Activated CD4-positive, alpha-beta T cell treated with anti-CD3 and anti-CD28 coated beads, Interleukin-2, amount 50 U/mL, for 1 hour (primary cell): ENCODE measurements at regions not wholly inside any gene's neighbourhood (a gene's known extent, or its start where the extent isn't known, plus 50 kb on each side); places are given as distances from the start of the nearest gene placed in this dataset.
"Not testable (repeated sequence)": the region's sequence is repeated elsewhere in the genome, so short reads cannot be mapped to it uniquely, and the experiment has no call there.

Source experiments
- DNase-seq: peaks from one replicate; pipeline ENCODE4 v3.0.0-alpha.2; 2020

- DNase-seq = no peak
These were observed 560.3 kb upstream of the KLF4 start for GRCh38 chr9:108049671-108050494.

DNA sequence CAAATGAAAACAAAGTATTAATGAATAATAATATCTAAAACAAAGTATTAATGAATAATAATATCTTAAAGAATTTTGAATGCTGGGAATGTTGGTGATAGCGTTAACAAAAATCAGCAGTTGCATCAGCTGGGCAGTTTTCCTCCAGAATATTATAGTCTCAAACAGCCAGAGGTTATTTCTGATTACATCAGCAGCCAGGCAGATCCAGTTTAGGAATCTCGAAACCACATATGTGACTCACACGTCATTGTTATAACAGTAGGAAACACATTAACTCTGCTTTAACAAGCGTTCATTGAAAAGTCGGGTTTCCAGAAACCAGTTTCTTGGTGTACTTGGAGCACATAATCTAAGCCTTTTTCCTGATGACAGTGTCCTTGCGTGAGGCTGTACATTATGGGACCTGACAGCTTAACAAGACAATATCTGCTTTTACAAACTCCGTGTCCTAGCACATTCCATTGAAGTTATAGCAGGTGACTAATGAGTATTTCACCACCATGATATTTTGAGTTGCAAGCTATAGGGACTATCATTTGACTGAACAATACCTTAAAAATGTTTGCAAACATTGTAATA is 559.5 kb upstream of the KLF4 start:
- no peak for DNase-seq

GRCh38 chr9:108048406-108049025 is 558.9 kb upstream of the KLF4 start:
- DNase-seq = no peak

DNA sequence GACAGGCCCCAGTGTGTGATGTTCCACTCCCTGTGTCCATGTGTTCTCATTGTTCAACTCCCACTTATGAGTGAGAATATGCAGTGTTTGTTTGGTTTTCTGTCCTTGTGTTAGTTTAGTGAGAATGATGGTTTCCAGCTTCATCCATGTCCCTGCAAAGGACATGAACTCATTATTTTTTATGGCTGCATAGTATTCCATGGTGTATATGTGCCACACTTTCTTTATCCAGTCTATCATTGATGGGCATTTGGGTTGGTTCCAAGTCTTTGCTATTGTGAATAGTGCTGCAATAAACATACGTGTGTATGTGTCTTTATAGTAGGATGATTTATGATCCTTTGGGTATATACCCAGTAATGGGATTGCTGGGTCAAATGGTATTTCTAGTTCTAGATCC is 558.2 kb upstream of the KLF4 start:
- not testable (repeated sequence) for DNase-seq

DNA sequence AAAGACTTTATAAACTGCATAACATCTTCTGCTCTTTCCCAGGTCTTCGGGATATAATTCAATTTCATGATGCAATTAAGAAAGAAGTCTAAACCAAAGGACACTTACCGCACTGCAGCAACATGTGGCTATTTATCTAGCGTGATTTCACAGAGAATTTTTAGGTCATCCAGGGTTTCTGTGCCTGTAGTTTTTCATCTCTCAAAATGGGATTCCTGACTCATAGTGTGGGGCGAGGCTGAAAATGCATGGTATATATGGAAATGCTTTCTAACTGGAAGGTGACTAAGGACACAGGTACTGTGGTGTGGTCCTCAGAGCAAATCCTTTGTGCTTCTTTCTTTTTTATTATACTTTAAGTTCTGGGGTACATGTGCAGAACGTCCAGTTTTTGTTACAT is 557.7 kb upstream of the KLF4 start:
- no peak for DNase-seq

DNA sequence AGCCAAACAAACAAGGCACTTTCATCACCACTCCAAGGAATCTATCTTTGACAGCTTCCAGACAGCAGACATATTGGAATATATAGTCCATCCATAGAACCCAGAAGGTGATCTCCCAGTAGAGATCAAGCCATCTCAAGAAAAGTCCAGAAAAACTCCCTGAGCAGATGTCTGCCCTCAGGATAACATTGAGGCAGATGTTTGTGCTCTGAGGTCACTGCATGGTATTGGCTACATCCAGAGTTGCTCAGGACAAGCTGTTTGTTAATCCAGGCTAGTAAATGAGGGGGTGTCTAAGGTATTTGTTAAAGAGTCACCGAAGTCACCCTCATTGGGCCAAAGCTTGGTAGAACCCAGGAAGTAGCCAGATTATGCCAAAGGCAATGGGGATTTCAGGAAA is 556.3 kb upstream of the KLF4 start:
- no peak for DNase-seq

DNA sequence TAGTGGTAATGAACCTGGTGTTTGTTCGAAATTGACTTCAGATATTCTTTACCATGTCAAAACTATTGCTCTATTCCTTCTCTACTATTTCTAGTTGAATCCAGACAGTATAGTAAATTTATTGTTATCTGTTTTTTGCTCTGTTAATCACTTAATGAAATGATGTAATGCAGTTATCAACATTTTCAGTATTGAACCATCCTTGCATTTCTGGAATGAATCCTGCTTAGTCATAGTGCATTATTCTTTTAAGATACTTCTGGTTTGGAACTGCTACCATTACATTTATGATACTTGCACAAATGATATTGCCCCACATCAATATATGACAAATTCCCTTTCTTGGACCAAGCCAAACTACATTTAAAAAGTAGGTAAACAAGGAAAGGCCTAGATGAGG is 554.0 kb upstream of the KLF4 start:
- DNase-seq = no peak

DNA sequence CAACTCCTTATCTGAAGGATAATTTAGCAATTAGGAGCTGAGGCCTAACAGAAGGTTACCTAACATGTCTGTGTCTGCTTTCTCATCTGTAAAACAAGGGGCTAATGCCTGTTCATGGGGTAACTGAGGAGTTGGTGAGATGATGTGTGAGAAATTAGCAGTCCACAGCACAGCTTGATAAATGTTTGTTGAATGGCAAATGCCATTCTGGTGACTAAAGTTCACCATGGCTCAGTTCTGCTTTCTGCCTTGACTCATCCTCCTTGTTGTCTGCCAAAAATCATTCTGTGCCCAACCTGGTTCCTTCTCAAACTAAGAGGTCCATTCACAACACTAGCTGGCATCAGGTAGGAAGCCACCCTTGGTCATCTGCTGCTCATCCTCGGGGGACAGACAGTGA is 552.0 kb upstream of the KLF4 start:
- DNase-seq = no peak

GRCh38 chr9:108040783-108041182 is 551.2 kb upstream of the KLF4 start:
- DNase-seq = no peak

- DNase-seq = no peak
These were observed 549.9 kb upstream of the KLF4 start for GRCh38 chr9:108039493-108039892.

DNA sequence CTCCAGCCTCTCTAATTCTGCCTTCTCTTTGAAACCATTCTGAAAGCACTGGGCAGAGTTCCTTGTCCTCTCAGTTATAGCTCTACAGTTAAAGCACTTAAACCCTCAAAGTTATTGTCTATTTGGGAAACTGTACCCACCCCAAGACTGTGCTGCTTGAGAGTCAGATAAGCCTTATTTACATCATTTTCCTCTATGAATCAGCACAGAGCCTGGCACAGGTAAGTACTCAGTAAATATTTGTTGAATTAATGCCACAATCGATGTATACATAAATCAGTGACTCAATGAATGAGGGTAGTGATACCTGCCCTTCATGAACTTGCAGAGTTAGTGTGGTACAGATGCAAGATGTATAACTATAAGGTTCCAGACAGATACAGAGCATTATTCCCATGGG is 549.4 kb upstream of the KLF4 start:
- DNase-seq = no peak

DNA sequence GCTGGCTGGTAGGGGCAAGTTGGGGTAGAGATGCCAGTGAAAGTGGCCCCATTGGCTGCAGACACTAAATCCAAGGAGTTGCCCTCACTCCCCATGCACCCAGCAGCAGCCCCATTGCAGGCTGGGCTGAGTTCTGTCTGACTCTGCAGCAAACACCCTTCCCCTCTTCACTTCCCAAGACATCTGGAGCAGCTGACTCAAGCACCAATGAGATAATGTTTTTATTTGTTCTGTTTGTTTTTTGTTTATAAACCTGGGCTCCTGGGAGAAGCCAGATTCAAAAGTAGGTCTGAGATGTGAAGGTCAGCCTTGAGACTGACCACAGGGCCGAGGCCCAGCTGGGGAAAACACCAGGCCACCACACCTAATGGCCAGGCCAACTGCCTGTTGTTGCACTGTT is 545.9 kb upstream of the KLF4 start:
- DNase-seq = no peak

GRCh38 chr9:108033976-108034964 is 544.7 kb upstream of the KLF4 start:
- DNase-seq = no peak

DNA sequence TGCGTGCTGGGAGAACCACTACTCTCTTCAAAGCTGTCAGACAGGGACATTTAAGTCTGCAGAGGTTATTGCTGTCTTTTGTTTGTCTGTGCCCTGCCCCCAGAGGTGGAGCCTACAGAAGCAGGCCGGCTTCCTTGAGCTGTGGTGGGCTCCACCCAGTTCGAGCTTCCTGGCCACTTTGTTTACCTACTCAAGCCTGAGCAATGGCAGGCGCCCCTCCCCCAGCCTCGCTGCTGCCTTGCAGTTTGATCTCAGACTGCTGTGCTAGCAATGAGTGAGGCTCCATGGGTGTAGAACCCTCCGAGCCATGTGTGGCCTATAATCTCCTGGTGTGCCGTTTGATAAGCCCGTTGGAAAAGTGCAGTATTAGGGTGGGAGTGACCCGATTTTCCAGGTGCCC is 542.5 kb upstream of the KLF4 start:
- DNase-seq = not testable (repeated sequence)

GRCh38 chr9:108031221-108031620 is 541.7 kb upstream of the KLF4 start:
- DNase-seq = not testable (repeated sequence)

GRCh38 chr9:108026718-108027117 is 537.1 kb upstream of the KLF4 start:
- DNase-seq = not testable (repeated sequence)

- no peak for DNase-seq
These were observed 535.0 kb upstream of the KLF4 start for GRCh38 chr9:108024604-108025003.

DNA sequence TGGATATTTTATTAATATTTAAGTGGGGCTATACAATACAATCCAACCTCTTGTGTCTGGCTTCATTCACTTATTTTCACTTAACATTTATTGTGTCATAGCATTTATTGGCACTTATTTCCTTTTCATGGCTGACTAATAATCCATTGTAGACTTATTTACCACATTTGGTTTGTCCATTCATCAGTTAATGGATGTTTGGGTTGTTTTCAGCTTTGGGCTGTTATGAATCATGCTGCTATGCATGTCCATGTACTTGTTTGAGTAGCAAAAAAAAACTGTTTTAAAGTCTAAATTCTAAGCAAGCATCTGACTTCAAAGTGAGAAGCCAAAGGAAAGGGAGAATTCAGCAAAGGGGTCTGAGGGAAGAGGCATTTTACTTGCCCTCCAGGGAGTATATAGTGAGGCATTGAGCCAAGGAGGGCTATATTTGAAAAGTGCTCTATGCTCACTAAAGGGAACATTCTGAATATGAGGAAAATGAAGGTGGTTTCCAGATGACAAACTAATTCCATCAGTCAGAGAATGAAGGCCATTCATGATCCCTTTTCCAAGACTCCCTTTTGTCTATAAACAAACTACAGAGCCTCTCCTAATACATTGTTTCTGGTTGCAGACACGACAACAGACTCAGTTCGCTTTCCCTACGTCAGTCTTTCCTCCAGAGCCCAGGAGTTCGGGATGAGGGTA is 532.8 kb upstream of the KLF4 start:
- no peak for DNase-seq

DNA sequence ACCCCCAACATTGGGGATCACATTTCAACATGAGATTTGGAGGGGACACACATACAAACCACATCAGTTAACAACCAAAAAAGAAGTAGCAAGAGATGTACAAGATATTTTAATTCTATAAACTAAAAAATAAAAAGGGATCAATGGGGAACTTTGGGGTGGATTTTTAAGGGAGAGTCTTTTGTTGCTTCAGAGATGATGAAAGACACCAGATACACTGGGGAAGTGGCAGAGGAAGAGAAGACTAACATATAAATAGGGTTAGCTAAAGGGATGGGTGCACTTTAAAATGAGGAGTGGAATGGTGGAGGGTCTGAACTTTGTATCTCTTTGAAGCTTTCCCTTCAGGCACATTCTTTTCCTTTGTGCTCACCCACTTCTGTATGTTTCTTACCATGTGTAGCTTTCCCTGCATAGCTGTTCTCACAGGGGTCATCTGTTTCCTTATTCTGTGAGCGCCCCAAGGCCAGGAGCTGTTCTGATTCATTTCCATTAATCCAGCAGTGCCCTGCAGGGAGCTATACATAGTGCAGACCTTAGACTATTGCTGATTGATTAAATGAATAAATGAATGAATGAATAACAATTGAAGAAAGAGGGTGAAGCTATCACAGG is 531.6 kb upstream of the KLF4 start:
- DNase-seq = no peak

DNA sequence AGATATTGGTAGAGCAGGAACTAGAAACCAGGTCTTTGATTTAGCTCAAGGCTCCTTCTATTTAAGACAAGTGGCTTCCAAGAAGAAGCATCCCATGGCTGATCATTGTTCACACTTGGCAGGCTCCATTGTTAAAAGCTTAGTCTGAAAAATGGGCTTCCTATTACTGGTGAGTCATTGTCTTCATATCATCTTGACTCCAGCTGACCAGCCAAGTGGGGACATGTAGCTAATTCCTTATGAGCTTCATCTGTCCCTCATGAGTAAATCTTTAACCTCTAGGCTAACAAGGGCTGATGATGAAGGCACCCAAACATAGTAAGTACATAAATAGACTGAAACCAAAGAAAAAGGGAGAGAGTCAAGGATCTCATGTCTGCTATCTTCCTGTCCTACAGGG is 530.3 kb upstream of the KLF4 start:
- DNase-seq = no peak

GRCh38 chr9:108017671-108018070 is 528.1 kb upstream of the KLF4 start:
- DNase-seq = no peak

GRCh38 chr9:108016446-108016845 is 526.9 kb upstream of the KLF4 start:
- DNase-seq = no peak
